ENCODE measurements at regions not wholly inside any gene's neighbourhood (a gene's known extent, or its start where the extent isn't known, plus 50 kb on each side); places are given as distances from the start of the nearest gene placed in this dataset.

GRCh38 chr2:8276026-8276425 is 405.8 kb upstream of the ID2 start:
- Histone ChIP-seq H3K36me3 (no peaks in the 10 kb centered on the region), H3K27me3 (replicated peaks; ENCODE audit: insufficient read depth) (no peaks in the 10 kb centered on the region), H3K9me3 (no peaks in the 10 kb centered on the region), H3K27ac (no peak overlapping the region), H3K4me1 (ENCODE audit: control insufficient read depth in 1 of 2, low read depth in 2 of 2) (peaks cover 11 to 16% of the 10 kb centered on the region in 2 donors), H3K4me3 (no peak overlapping the region)
- ATAC-seq (ENCODE audit: insufficient number of reproducible peaks, low FRiP score, low read depth) (no peak), DNase-seq (ENCODE audit: low spot score) (no peak)
- TF ChIP-seq CTCF (IDR thresholded peaks at IDR 0.05): no peak

- TF ChIP-seq CTCF (IDR thresholded peaks at IDR 0.05): no peak
- peak overlapping the region; percentile 48 for H3K27ac ChIP-seq
- DNase-seq (ENCODE audit: low spot score) (no peak), ATAC-seq (ENCODE audit: insufficient number of reproducible peaks, low FRiP score, low read depth) (no peak)
- peaks cover 11 to 16% of the 10 kb centered on the region in 2 donors for H3K4me1 ChIP-seq (ENCODE audit: control insufficient read depth in 1 of 2, low read depth in 2 of 2)
- no peaks in the 10 kb centered on the region for H3K9me3 ChIP-seq
- H3K36me3 ChIP-seq: no peaks in the 10 kb centered on the region
- peak overlapping the region; percentile 45 for H3K4me3 ChIP-seq
- H3K27me3 ChIP-seq (replicated peaks; ENCODE audit: insufficient read depth): no peaks in the 10 kb centered on the region
Observed at GRCh38 chr2:8277921-8278571, 403.8 kb upstream of the ID2 start.

- H3K4me3 ChIP-seq: peak overlapping the region; percentile 45
- TF ChIP-seq CTCF (IDR thresholded peaks at IDR 0.05): no peak
- no peaks in the 10 kb centered on the region for H3K9me3 ChIP-seq
- DNase-seq (ENCODE audit: low spot score) (no peak), ATAC-seq (ENCODE audit: insufficient number of reproducible peaks, low FRiP score, low read depth) (no peak)
- no peaks in the 10 kb centered on the region for H3K36me3 ChIP-seq
- H3K4me1 ChIP-seq (ENCODE audit: control insufficient read depth in 1 of 2, low read depth in 2 of 2): peaks cover 11 to 16% of the 10 kb centered on the region in 2 donors
- H3K27ac ChIP-seq: peak overlapping the region; percentile 48
- H3K27me3 ChIP-seq (replicated peaks; ENCODE audit: insufficient read depth): no peaks in the 10 kb centered on the region
Observed at GRCh38 chr2:8278709-8279354, 403.0 kb upstream of the ID2 start.

- Histone ChIP-seq H3K36me3 (no peaks in the 10 kb centered on the region), H3K27ac (no peak overlapping the region), H3K9me3 (no peaks in the 10 kb centered on the region), H3K27me3 (replicated peaks; ENCODE audit: insufficient read depth) (no peaks in the 10 kb centered on the region), H3K4me1 (ENCODE audit: control insufficient read depth in 1 of 2, low read depth in 2 of 2) (peaks cover 11 to 16% of the 10 kb centered on the region in 2 donors), H3K4me3 (no peak overlapping the region)
- no peak for DNase-seq (ENCODE audit: low spot score)
- no peak for TF ChIP-seq CTCF (IDR thresholded peaks at IDR 0.05)
- ATAC-seq (ENCODE audit: insufficient number of reproducible peaks, low FRiP score, low read depth): no peak
Observed at GRCh38 chr2:8279506-8279905, 402.4 kb upstream of the ID2 start.

GRCh38 chr2:8281234-8281633 is 400.6 kb upstream of the ID2 start:
- peaks cover 11 to 16% of the 10 kb centered on the region in 2 donors for H3K4me1 ChIP-seq (ENCODE audit: control insufficient read depth in 1 of 2, low read depth in 2 of 2)
- no peaks in the 10 kb centered on the region for H3K36me3 ChIP-seq
- no peak overlapping the region for H3K4me3 ChIP-seq
- H3K27me3 ChIP-seq (replicated peaks; ENCODE audit: insufficient read depth): no peaks in the 10 kb centered on the region
- no peaks in the 10 kb centered on the region for H3K9me3 ChIP-seq
- ATAC-seq (ENCODE audit: insufficient number of reproducible peaks, low FRiP score, low read depth) (no peak), DNase-seq (ENCODE audit: low spot score) (no peak)
- TF ChIP-seq CTCF (IDR thresholded peaks at IDR 0.05): no peak
- H3K27ac ChIP-seq: no peak overlapping the region

Data from thoracic aorta (tissue), 2 donors.